ENCODE measurements at regions not wholly inside any gene's neighbourhood (a gene's known extent, or its start where the extent isn't known, plus 50 kb on each side); places are given as distances from the start of the nearest gene placed in this dataset.
"Not testable (repeated sequence)": the region's sequence is repeated elsewhere in the genome, so short reads cannot be mapped to it uniquely, and the experiment has no call there.

- H3K36me3 Mint-ChIP-seq = no peaks in the 10 kb centered on the region
- H3K9me3 Mint-ChIP-seq = no peaks in the 10 kb centered on the region
- H3K4me3 Mint-ChIP-seq = no peak overlapping the region
- no peak for TF ChIP-seq CTCF (conservative IDR thresholded peaks at IDR 0.05)
- no peaks in the 10 kb centered on the region for H3K4me1 Mint-ChIP-seq (ENCODE audit: unreplicated experiment)
- no peak overlapping the region for H3K27ac Mint-ChIP-seq
- DNase-seq (ENCODE audit: extremely low spot score, unreplicated experiment) = no peak
- no peaks in the 10 kb centered on the region for H3K27me3 Mint-ChIP-seq
These were observed 693.6 kb upstream of the HS3ST1 start for GRCh38 chr4:12122316-12122715.

DNA sequence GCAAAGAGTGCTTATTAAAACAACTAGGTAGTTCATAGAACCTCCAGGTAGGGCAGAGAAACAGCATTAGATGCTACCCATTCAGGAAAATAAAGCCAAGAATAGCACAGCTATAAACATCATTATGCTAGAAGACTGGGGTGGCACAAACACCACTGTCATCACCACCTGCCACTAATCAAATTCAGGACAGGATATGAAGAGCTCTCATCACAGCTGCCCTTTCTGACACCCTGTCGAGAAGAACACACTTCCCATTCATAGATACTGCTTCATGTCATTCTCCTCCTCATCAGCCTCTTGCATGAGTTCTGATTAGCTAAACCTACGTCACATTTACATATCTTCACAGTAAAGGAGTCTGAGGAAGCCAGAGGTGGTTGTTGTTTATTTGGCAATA, 692.3 kb upstream of the HS3ST1 start:
- H3K27ac Mint-ChIP-seq = no peak overlapping the region
- no peaks in the 10 kb centered on the region for H3K36me3 Mint-ChIP-seq
- no peaks in the 10 kb centered on the region for H3K9me3 Mint-ChIP-seq
- no peaks in the 10 kb centered on the region for H3K27me3 Mint-ChIP-seq
- H3K4me3 Mint-ChIP-seq = no peak overlapping the region
- no peaks in the 10 kb centered on the region for H3K4me1 Mint-ChIP-seq (ENCODE audit: unreplicated experiment)
- TF ChIP-seq CTCF (conservative IDR thresholded peaks at IDR 0.05) = no peak
- DNase-seq (ENCODE audit: extremely low spot score, unreplicated experiment) = no peak

DNA sequence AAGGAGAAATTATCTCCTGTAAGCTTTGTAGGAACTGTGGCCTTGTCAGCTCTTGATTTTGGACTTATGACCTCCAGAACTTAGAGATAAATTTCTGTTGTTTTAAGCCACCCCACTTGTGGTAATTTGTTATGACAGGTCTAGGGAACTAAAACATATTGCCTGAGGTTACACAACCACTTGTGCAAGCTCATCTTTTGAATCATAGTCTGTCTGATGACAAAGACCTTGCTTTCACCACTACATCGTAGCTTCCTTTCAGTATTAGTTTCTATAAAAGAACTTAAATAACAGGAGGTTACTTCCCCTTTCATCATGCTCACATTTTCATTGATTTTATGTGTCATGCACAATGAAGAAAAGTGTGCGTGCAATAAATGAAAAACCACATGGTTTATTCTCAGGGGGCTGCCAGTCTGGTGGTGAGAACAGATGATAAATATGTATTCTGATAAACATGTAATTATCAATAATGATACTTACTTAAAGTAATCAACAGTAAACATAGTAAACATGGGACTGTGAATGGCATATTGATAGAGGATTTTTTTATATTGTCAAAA, 690.0 kb upstream of the HS3ST1 start:
- Mint-ChIP-seq H3K27me3 (no peaks in the 10 kb centered on the region), H3K4me3 (no peak overlapping the region), H3K4me1 (ENCODE audit: unreplicated experiment) (no peaks in the 10 kb centered on the region), H3K9me3 (no peaks in the 10 kb centered on the region), H3K36me3 (no peaks in the 10 kb centered on the region), H3K27ac (no peak overlapping the region)
- no peak for TF ChIP-seq CTCF (conservative IDR thresholded peaks at IDR 0.05)
- DNase-seq (ENCODE audit: extremely low spot score, unreplicated experiment) = no peak

DNA sequence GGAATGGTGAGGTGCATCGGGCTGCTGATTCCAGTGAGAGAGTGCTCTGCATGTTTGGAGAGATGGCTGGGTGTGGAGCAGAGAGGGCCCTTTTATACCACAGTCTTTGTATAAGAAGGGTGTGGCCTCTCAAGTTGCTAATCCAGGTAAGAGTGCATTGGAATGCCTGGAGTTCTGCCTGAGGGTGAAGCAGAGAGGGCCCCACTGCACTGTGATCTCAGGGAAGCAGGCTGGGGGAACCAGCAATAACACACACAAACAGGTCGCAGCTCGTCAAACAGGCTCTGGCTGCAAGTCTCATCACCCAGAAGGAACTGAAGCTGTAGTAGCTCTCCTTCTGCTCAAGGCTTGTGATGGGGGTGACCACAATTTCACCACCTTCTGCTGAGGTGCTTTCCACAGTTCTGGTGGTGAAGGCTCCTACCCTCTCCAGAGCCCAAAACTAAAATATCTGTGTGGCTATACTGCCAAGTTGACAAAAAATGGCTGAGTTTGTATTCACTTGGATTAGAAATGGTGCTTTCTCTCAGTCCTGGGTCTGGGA, 687.4 kb upstream of the HS3ST1 start:
- DNase-seq (ENCODE audit: extremely low spot score, unreplicated experiment) = no peak
- no peaks in the 10 kb centered on the region for H3K36me3 Mint-ChIP-seq
- H3K27ac Mint-ChIP-seq = no peak overlapping the region
- H3K9me3 Mint-ChIP-seq = peaks cover 9% of the 10 kb centered on the region
- H3K27me3 Mint-ChIP-seq = no peaks in the 10 kb centered on the region
- no peaks in the 10 kb centered on the region for H3K4me1 Mint-ChIP-seq (ENCODE audit: unreplicated experiment)
- no peak for TF ChIP-seq CTCF (conservative IDR thresholded peaks at IDR 0.05)
- no peak overlapping the region for H3K4me3 Mint-ChIP-seq

DNA sequence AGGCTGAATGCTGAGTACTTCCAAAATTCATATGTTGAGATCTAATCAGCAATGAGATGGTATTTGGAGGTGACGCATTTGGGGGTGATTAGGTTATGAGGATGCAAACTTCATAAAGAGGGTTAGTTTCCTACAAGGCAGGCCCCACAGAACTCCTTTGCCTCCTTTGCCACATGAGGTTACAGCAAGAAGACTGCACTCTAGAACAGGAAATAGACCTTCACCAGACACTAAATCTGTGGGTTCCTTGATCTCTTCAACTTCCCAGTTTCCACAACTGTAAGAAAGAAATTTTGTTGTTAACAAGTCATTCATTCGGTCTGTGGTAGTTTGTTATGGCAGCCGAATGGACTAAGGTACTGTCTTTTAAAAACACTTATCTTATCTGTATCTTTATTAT, 681.9 kb upstream of the HS3ST1 start:
- Mint-ChIP-seq H3K9me3 (peaks cover 9% of the 10 kb centered on the region), H3K4me3 (no peak overlapping the region), H3K27ac (no peak overlapping the region), H3K27me3 (no peaks in the 10 kb centered on the region), H3K36me3 (no peaks in the 10 kb centered on the region), H3K4me1 (ENCODE audit: unreplicated experiment) (no peaks in the 10 kb centered on the region)
- no peak for DNase-seq (ENCODE audit: extremely low spot score, unreplicated experiment)
- no peak for TF ChIP-seq CTCF (conservative IDR thresholded peaks at IDR 0.05)

DNA sequence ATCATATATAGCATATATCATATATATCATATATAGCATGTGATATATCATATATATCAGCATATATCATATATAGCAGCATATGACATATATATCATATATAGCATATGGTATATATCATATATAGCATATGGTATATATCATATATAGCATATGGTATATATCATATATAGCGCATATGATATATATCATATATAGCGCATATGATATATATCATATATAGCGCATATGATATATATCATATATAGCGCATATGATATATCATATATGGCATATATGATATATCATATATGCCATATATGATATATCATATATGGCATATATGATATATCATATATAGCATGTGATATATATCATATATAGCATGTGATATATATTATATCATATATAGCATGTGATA, 680.4 kb upstream of the HS3ST1 start:
- not testable (repeated sequence) for H3K9me3 Mint-ChIP-seq; H3K27ac Mint-ChIP-seq; H3K4me1 Mint-ChIP-seq (ENCODE audit: unreplicated experiment); H3K4me3 Mint-ChIP-seq; H3K36me3 Mint-ChIP-seq; H3K27me3 Mint-ChIP-seq; DNase-seq (ENCODE audit: extremely low spot score, unreplicated experiment)

Measured in type B pancreatic cell (in vitro differentiated cells).